GM20000 (cell line): ENCODE measurements at regions not wholly inside any gene's neighbourhood (a gene's known extent, or its start where the extent isn't known, plus 50 kb on each side); places are given as distances from the start of the nearest gene placed in this dataset.
A peak's percentile ranks its signal among the peaks of the same experiment; 100 is the strongest.

ENCODE experiments used
- DNase-seq: peaks from one replicate; pipeline ENCODE4 v3.0.0; 2012; ENCODE audit warnings: low spot score
- TF ChIP-seq, protein P1 (sequence below): IDR thresholded peaks from 2 replicates; pipeline ENCODE4 v1.5.1; 2012; ENCODE audit warnings: mild to moderate bottlenecking, control low read depth; ENCODE audit errors: extremely low read depth, missing control alignments

GRCh38 chr11:82676483-82677094 lies 57.1 kb downstream of the FAM181B start:
- TF ChIP-seq, protein P1, sequence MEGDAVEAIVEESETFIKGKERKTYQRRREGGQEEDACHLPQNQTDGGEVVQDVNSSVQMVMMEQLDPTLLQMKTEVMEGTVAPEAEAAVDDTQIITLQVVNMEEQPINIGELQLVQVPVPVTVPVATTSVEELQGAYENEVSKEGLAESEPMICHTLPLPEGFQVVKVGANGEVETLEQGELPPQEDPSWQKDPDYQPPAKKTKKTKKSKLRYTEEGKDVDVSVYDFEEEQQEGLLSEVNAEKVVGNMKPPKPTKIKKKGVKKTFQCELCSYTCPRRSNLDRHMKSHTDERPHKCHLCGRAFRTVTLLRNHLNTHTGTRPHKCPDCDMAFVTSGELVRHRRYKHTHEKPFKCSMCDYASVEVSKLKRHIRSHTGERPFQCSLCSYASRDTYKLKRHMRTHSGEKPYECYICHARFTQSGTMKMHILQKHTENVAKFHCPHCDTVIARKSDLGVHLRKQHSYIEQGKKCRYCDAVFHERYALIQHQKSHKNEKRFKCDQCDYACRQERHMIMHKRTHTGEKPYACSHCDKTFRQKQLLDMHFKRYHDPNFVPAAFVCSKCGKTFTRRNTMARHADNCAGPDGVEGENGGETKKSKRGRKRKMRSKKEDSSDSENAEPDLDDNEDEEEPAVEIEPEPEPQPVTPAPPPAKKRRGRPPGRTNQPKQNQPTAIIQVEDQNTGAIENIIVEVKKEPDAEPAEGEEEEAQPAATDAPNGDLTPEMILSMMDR = peak; percentile 49
- DNase-seq = no peak

DNA sequence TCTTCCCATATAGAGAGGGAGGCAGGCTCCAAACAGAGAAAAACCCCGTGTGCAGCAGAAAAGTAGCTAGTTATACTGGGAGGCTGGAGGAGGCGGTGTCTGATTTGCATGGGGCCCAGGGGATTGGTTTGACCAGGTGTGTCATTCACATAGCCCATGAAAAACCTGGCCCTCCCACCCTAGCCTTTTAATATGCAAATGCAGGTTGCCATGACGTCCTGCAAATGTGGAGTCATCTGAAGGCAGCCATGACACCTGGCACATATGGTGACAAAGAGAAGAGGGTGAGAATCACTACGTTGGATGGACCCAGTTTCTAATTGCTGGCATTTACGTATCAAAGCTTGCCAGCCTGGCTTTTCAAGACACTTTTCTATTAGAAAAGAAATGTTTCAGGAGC lies 57.8 kb downstream of the FAM181B start:
- no peak for DNase-seq
- TF ChIP-seq, protein P1 = no peak

- DNase-seq = no peak
- TF ChIP-seq, protein P1 = no peak
These were observed 60.0 kb downstream of the FAM181B start for GRCh38 chr11:82673631-82674030.

GRCh38 chr11:82671451-82671850 lies 62.2 kb downstream of the FAM181B start:
- TF ChIP-seq, protein P1 = no peak
- DNase-seq = no peak

DNA sequence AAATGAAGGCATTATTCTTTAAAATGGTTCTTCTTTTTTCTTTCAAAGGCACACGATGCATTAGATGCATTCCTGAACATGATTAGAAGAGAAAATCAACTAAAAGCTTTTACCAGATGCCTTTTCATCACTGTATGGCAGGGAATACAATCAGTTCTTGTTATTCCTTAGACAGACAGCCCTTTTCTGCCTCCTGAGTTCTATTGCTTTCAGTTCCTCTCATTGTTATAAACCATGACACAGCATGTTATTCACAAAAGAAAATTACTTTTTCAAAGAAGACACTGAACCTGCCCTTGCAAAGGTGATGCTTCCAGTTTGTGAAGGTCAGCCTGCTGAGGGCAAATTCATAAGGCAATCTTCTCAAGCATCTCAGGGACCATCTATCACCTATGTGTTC lies 70.1 kb downstream of the FAM181B start:
- TF ChIP-seq, protein P1 = no peak
- no peak for DNase-seq

DNA sequence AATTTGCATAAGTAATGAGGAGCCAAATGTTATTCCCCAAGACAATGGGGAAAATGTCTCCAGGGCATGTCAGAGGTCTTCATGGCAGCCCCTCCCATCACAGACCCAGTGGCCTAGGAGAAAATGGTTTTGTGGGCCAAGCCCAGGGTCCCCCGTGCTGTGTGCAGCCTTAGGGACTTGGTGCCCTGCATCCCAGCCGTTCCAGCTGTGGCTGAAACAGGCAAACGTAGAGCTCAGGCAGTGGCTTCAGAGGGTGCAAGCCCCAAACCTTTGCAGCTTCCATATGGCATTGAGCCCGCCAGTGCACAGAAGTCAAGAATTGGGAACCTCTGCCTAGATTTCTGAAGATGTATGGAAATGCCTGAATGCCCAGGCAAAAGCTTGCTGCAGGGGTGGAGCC lies 79.9 kb downstream of the FAM181B start:
- no peak for DNase-seq
- TF ChIP-seq, protein P1 = no peak

DNA sequence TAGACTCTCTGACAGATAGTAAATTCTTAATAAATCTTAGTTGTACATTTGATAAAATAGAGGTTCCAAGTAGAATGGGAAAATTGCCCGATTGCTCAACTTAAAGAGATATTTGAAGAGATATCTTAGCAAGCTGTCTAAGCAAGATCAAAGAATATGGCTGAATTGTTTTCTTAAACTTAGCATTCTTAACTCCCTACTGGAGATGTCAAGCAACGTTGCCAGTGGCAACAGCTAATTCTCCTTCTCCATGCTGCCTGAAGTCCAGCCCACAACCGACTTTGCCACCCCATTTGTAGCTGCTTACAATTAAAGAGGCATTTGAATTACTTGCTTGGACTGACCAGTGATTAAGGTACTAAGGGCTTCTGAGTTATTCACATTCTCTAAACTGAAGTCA lies 94.4 kb downstream of the FAM181B start:
- TF ChIP-seq, protein P1 = no peak
- DNase-seq = no peak
